ENCODE measurements at regions not wholly inside any gene's neighbourhood (a gene's known extent, or its start where the extent isn't known, plus 50 kb on each side); places are given as distances from the start of the nearest gene placed in this dataset.
"Not testable (repeated sequence)": the region's sequence is repeated elsewhere in the genome, so short reads cannot be mapped to it uniquely, and the experiment has no call there.

DNA sequence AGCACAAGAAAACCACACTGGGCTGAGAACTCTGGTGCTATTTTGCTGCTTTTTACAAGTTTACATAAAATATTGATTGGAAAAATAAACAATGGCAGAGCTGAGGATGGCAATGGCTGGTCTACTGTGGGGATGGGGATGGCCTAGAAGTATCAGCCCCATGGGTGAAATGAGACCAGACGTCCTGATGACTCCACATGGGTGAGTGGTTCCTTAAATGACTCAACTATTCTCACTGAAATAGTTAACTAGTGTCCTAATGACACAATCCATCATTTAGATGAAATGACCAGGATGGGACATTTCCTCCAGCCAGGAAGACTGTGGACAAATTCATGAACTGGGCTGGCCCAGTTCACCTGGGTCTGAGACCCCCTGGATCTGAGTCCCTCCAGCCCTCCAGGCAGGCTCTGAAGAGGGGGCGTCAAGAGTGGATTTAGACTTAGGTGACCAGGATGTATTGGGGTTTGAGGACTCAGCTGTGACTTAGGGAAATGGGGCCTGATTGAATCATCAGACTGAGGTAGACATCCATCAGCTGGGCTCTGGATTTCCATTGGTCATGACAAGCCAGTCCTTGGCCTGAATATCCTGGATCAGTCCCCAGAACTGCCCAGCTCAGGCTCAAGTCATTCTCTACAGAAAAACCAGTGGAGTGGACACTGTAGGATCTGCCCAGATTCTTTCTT is 98.2 kb upstream of the IGLL5 start:
- Histone ChIP-seq H3K27ac (ENCODE audit: low read depth, low read length, poor library complexity, severe bottlenecking) (no peak overlapping the region), H3K9ac (ENCODE audit: low read length) (no peak overlapping the region), H3K36me3 (ENCODE audit: insufficient read depth, low read length) (no peaks in the 10 kb centered on the region), H3F3A (ENCODE audit: insufficient read depth, low read length) (no peaks in the 10 kb centered on the region), H3K4me1 (ENCODE audit: insufficient read depth, low read length, severe bottlenecking) (peaks cover 7% of the 10 kb centered on the region), H4K20me1 (ENCODE audit: insufficient read depth, low read length) (no peaks in the 10 kb centered on the region), H3K4me3 (ENCODE audit: low read depth, low read length, poor library complexity, severe bottlenecking) (no peak overlapping the region), H2AFZ (ENCODE audit: low read length) (no peak overlapping the region), H3K4me2 (ENCODE audit: low read length) (no peak overlapping the region), H3K9me3 (ENCODE audit: low read length) (no peaks in the 10 kb centered on the region), H3K79me2 (ENCODE audit: insufficient read depth, low read length) (no peaks in the 10 kb centered on the region), H3K27me3 (ENCODE audit: insufficient read depth, low read length) (no peaks in the 10 kb centered on the region), H3K9me2 (ENCODE audit: low read depth, low read length) (no peaks in the 10 kb centered on the region)
- TF ChIP-seq, protein P1, sequence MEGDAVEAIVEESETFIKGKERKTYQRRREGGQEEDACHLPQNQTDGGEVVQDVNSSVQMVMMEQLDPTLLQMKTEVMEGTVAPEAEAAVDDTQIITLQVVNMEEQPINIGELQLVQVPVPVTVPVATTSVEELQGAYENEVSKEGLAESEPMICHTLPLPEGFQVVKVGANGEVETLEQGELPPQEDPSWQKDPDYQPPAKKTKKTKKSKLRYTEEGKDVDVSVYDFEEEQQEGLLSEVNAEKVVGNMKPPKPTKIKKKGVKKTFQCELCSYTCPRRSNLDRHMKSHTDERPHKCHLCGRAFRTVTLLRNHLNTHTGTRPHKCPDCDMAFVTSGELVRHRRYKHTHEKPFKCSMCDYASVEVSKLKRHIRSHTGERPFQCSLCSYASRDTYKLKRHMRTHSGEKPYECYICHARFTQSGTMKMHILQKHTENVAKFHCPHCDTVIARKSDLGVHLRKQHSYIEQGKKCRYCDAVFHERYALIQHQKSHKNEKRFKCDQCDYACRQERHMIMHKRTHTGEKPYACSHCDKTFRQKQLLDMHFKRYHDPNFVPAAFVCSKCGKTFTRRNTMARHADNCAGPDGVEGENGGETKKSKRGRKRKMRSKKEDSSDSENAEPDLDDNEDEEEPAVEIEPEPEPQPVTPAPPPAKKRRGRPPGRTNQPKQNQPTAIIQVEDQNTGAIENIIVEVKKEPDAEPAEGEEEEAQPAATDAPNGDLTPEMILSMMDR (IDR thresholded peaks at IDR 0.05; ENCODE audit: low read length): no peak
- TF ChIP-seq EZH2 (IDR thresholded peaks at IDR 0.05; ENCODE audit: borderline replicate concordance, low read length): no peak

DNA sequence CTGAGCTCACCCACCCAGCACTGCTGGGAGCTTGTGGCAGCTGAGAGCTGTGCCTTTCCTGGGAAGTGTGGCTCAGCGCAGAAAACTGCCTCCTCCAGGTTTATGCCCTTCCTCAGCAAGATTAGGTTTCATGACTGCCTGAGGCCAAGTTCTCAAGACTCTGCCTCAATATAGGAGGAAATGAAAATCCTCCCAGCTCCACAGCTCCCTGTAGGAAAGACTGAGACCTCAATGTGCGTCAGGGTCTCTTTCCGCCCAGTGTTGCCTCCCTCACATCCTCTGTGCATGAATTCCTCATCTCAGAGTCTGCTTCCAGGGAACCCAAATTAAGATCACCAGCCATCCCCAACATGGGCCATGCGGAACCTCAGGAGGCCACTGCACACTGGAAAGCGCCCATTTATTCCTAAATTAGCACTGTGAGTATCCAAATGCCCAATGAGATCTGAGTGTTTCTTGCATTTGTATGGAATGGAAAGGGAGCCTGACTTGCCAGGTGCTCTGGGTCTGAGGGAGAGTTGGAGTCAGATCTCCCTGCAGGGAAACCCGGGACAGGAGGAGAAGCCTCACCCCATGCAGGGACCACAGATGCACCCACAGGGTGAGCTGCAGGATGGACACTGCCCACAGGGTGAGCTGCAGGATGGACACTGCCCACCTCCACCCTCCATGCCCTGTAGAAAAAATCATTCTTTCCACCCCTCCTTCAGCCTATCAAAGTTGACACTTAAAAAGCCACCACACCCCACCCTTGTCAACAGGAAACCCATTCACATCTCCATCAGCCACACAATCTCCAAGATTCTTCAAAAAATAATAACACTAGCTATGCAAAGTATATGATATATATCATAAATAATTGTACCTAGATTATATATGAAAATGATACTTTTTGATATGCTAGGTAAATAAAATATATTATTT is 97.4 kb upstream of the IGLL5 start:
- Histone ChIP-seq H4K20me1 (ENCODE audit: insufficient read depth, low read length) (no peaks in the 10 kb centered on the region), H3K79me2 (ENCODE audit: insufficient read depth, low read length) (no peaks in the 10 kb centered on the region), H3F3A (ENCODE audit: insufficient read depth, low read length) (no peaks in the 10 kb centered on the region), H2AFZ (ENCODE audit: low read length) (no peak overlapping the region), H3K4me1 (ENCODE audit: insufficient read depth, low read length, severe bottlenecking) (peaks cover 7% of the 10 kb centered on the region), H3K27ac (ENCODE audit: low read depth, low read length, poor library complexity, severe bottlenecking) (no peak overlapping the region), H3K4me3 (ENCODE audit: low read depth, low read length, poor library complexity, severe bottlenecking) (no peak overlapping the region), H3K36me3 (ENCODE audit: insufficient read depth, low read length) (no peaks in the 10 kb centered on the region), H3K4me2 (ENCODE audit: low read length) (no peak overlapping the region), H3K9me2 (ENCODE audit: low read depth, low read length) (no peaks in the 10 kb centered on the region), H3K9me3 (ENCODE audit: low read length) (no peaks in the 10 kb centered on the region), H3K9ac (ENCODE audit: low read length) (no peak overlapping the region), H3K27me3 (ENCODE audit: insufficient read depth, low read length) (no peaks in the 10 kb centered on the region)
- TF ChIP-seq, protein P1 (IDR thresholded peaks at IDR 0.05; ENCODE audit: low read length): no peak
- no peak for TF ChIP-seq EZH2 (IDR thresholded peaks at IDR 0.05; ENCODE audit: borderline replicate concordance, low read length)

DNA sequence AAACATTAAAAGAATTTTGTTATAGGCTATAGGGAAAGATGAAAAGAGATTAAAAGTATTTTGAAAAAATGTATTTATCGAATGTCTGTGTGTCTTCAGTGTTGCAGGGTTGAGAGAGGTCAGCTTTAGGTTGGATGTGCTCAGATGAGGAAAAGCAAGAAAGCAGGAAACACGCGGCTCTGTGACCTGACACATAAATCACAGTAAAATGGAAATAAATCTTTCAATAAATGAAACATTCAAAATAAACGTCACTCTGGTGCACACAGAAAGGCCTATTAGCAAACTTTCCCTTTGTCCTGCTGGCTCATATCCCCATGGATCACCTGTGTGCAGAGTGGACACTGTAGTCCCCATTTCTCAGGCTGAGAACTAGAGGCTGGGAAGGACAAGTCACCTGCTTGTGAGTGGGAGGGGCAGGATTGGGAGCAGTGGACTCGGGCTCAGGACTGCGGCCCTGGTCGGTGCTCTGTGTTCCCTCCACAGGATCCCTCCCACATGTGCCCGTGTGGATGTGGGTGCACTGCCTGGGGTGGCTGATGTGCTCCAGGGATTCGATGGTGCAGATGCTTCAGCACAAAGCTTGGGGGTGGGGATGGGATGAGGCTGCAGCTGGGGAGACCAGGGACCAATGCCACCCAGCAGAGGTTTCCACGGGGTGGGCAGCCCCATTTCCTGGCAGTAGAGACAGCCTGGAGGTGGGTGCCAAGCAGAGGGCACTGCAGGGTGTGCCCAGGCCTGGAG is 96.0 kb upstream of the IGLL5 start:
- no peak overlapping the region for H3K27ac ChIP-seq (ENCODE audit: low read depth, low read length, poor library complexity, severe bottlenecking)

DNA sequence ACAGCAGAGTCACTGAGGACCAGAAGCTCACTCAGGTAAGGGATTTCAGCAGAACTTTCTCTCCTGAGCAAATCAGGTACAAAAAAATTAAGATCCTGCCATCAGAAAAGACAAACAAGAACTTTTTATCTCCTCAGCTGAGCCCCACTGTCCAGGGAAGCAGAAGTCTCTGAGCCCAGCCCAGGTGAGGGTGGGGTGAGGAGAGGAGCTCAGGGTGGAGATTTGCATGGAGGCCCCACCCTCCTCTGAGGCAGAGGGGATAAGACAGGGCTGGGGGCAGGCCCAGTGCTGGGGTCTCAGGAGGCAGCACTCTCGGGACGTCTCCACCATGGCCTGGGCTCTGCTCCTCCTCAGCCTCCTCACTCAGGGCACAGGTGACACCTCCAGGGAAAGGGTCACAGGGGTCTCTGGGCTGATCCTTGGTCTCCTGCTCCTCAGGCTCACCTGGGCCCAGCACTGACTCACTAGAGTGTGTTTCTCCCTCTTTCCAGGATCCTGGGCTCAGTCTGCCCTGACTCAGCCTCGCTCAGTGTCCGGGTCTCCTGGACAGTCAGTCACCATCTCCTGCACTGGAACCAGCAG is 95.3 kb upstream of the IGLL5 start:
- not testable (repeated sequence) for H3K27ac ChIP-seq (ENCODE audit: low read depth, low read length, poor library complexity, severe bottlenecking); H4K20me1 ChIP-seq (ENCODE audit: insufficient read depth, low read length); H3F3A ChIP-seq (ENCODE audit: insufficient read depth, low read length); H3K9ac ChIP-seq (ENCODE audit: low read length); H3K9me2 ChIP-seq (ENCODE audit: low read depth, low read length); H3K27me3 ChIP-seq (ENCODE audit: insufficient read depth, low read length); H3K79me2 ChIP-seq (ENCODE audit: insufficient read depth, low read length); H3K4me2 ChIP-seq (ENCODE audit: low read length); H3K4me3 ChIP-seq (ENCODE audit: low read depth, low read length, poor library complexity, severe bottlenecking); H3K9me3 ChIP-seq (ENCODE audit: low read length); H3K36me3 ChIP-seq (ENCODE audit: insufficient read depth, low read length); H3K4me1 ChIP-seq (ENCODE audit: insufficient read depth, low read length, severe bottlenecking); H2AFZ ChIP-seq (ENCODE audit: low read length)

More for the DNA sequence above, 96.0 kb upstream of the IGLL5 start:
- H3K4me2 ChIP-seq (ENCODE audit: low read length): no peak overlapping the region
- TF ChIP-seq, protein P1 (IDR thresholded peaks at IDR 0.05; ENCODE audit: low read length): no peak
- TF ChIP-seq EZH2 (IDR thresholded peaks at IDR 0.05; ENCODE audit: borderline replicate concordance, low read length): no peak
- no peaks in the 10 kb centered on the region for H3K27me3 ChIP-seq (ENCODE audit: insufficient read depth, low read length)
- peaks cover 7% of the 10 kb centered on the region for H3K4me1 ChIP-seq (ENCODE audit: insufficient read depth, low read length, severe bottlenecking)
- no peaks in the 10 kb centered on the region for H3F3A ChIP-seq (ENCODE audit: insufficient read depth, low read length)
- no peak overlapping the region for H3K9ac ChIP-seq (ENCODE audit: low read length)
- no peaks in the 10 kb centered on the region for H3K79me2 ChIP-seq (ENCODE audit: insufficient read depth, low read length)
- H3K9me2 ChIP-seq (ENCODE audit: low read depth, low read length): no peaks in the 10 kb centered on the region
- H3K9me3 ChIP-seq (ENCODE audit: low read length): no peaks in the 10 kb centered on the region
- no peak overlapping the region for H3K4me3 ChIP-seq (ENCODE audit: low read depth, low read length, poor library complexity, severe bottlenecking)
- H3K36me3 ChIP-seq (ENCODE audit: insufficient read depth, low read length): no peaks in the 10 kb centered on the region
- H4K20me1 ChIP-seq (ENCODE audit: insufficient read depth, low read length): no peaks in the 10 kb centered on the region
- no peak overlapping the region for H2AFZ ChIP-seq (ENCODE audit: low read length)

Data from OCI-LY1 (cell line).